ENCODE measurements at regions not wholly inside any gene's neighbourhood (a gene's known extent, or its start where the extent isn't known, plus 50 kb on each side); places are given as distances from the start of the nearest gene placed in this dataset.

GRCh38 chr12:33813536-33813935 is 208.8 kb upstream of the ALG10 start:
- TF ChIP-seq POLR2A (IDR thresholded peaks at IDR 0.05) = no peak
- no peak for TF ChIP-seq CTCF (IDR thresholded peaks at IDR 0.05)

All from heart left ventricle (tissue), 13 donors.